ENCODE measurements at regions not wholly inside any gene's neighbourhood (a gene's known extent, or its start where the extent isn't known, plus 50 kb on each side); places are given as distances from the start of the nearest gene placed in this dataset.

GRCh38 chr2:117555965-117556364 lies 258.5 kb upstream of the DDX18 start:
- no peak for TF ChIP-seq CTCF (IDR thresholded peaks at IDR 0.05; ENCODE audit: low read depth, low read length, missing input control)
- no peak for TF ChIP-seq ATF3 (IDR thresholded peaks at IDR 0.05)
- no peak for TF ChIP-seq JUND (IDR thresholded peaks at IDR 0.05)
- TF ChIP-seq REST (IDR thresholded peaks at IDR 0.05), result no peak
- TF ChIP-seq YY1 (IDR thresholded peaks at IDR 0.05), result no peak
- TF ChIP-seq RAD21 (IDR thresholded peaks at IDR 0.05), result no peak
- TF ChIP-seq GABPA (IDR thresholded peaks at IDR 0.05 in 1 of 2, conservative IDR thresholded peaks at IDR 0.05 in 1 of 2), result no peak
- TF ChIP-seq TAF1 (conservative IDR thresholded peaks at IDR 0.05), result no peak
- TF ChIP-seq RXRA (IDR thresholded peaks at IDR 0.05), result no peak
- TF ChIP-seq EGR1 (IDR thresholded peaks at IDR 0.05; ENCODE audit: low read depth in 2 of 2), result no peak
- TF ChIP-seq SP1 (IDR thresholded peaks at IDR 0.05), result no peak
- no peak for TF ChIP-seq MAX (IDR thresholded peaks at IDR 0.05)
- TF ChIP-seq ZBTB33 (IDR thresholded peaks at IDR 0.05), result no peak

Measured in liver (tissue), 3 donors.